Stomach (tissue), 8 donors: ENCODE measurements at regions not wholly inside any gene's neighbourhood (a gene's known extent, or its start where the extent isn't known, plus 50 kb on each side); places are given as distances from the start of the nearest gene placed in this dataset.
A peak's percentile ranks its signal among the peaks of the same experiment; 100 is the strongest.
"Not testable (repeated sequence)": the region's sequence is repeated elsewhere in the genome, so short reads cannot be mapped to it uniquely, and the experiment has no call there.

Source experiments
- DNase-seq, 2 donors: peaks; one replicate each; pipeline versions ENCODE4 v3.0.0 to v3.0.0-alpha.2; 2013 to 2019
- H3K27ac ChIP-seq, 5 donors: fragments of 200-600 bp in 4 of 5; sonication (generic) in 4 of 5; one replicate each; pipeline ENCODE4 v1.5.1; 2013 to 2019; ENCODE audit warnings: mild to moderate bottlenecking in 1 of 5, moderate library complexity in 1 of 5
- H3K27me3 ChIP-seq, 3 donors: fragments of 200-600 bp; sonication (generic); one replicate each; pipeline ENCODE4 v1.5.1; 2017 to 2019; ENCODE audit warnings: mixed run types in 1 of 3
- H3K36me3 ChIP-seq, 4 donors: fragments of 200-600 bp; sonication (generic); 1 replicate in 3 of 4; 2 replicates in 1 of 4; pipeline ENCODE4 v1.5.1; 2016 to 2019
- H3K4me1 ChIP-seq, 4 donors: fragments of 200-600 bp; sonication (generic); one replicate each; pipeline ENCODE4 v1.5.1; 2016 to 2019
- H3K4me3 ChIP-seq, 4 donors: fragments of 200-600 bp; sonication (generic) in 3 of 4; one replicate each; pipeline ENCODE4 v1.5.1; 2016 to 2019; ENCODE audit warnings: mild to moderate bottlenecking in 1 of 4
- H3K9me3 ChIP-seq, 4 donors: fragments of 200-600 bp; sonication (generic); one replicate each; pipeline ENCODE4 v1.5.1; 2016 to 2019
- WGBS, 5 donors: extraction: QIAGEN DNeasy Blood & Tissue Kit in 3 of 5; methylation state at CpG; one replicate each; pipeline versions ENCODE4 v1.1.5 to v1.1.7; 2013 to 2018; 5-methylcytosine and 5-hydroxymethylcytosine counted together
- intact Hi-C: fragments of 100-400 bp; cut with DNase I; formaldehyde crosslinking; loops from one replicate; pipeline ENCODE4 v1.15.1; 2023; ENCODE audit warnings: low total_unique reads
- small RNA-seq, 4 donors: library from RNA; depleted of rRNA; stranded (forward); fragments of <200 nt; gene quantifications; one replicate each; pipeline ENCODE3, GENCODE V24; 2016
- donor health status: healthy with polysubstance abuse.
- donor health status: Bipolar disorder and iron deficiency.
- donor health status: healthy.

DNA sequence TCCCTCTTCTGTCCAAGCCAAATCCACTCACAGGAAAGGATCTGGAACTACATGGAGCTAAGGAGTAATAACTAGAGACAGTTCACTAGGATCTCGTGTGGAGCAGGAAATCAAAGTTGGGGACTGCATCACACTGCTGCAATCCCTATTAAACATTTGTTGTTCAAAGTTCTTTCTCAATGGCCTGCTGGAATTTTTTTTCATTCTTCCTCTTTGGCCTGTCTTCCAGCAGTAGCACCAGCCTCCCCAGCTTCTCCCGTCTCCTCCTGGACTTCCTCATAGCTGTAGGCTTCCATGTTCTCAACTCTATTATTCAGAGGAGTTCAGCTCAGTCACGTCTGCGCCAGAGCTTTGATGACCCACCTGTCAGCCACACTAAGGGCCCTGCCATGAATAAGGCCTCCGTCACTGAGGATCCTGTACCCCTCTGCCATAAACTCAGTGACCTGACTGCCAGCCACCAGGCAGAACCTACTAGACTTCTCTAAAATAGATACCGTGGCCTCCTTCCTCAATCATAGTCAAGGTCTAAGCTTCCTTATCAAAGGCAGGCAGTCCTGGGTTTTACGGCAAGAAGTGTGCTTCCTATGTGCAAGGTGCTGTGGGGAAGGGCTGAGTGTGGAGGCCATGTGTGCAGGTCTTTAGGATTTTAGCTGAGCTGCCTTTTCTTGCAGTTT lies 60.9 kb upstream of the PLGLB2 start:
- intact Hi-C loops, H3K9me3 ChIP-seq, H3K4me3 ChIP-seq, H3K4me1 ChIP-seq, H3K36me3 ChIP-seq, DNase-seq, H3K27ac ChIP-seq, H3K27me3 ChIP-seq: not testable (repeated sequence)
- WGBS, 5 donors, result no CpG with 5 or more reads among the region's 7 CpGs

DNA sequence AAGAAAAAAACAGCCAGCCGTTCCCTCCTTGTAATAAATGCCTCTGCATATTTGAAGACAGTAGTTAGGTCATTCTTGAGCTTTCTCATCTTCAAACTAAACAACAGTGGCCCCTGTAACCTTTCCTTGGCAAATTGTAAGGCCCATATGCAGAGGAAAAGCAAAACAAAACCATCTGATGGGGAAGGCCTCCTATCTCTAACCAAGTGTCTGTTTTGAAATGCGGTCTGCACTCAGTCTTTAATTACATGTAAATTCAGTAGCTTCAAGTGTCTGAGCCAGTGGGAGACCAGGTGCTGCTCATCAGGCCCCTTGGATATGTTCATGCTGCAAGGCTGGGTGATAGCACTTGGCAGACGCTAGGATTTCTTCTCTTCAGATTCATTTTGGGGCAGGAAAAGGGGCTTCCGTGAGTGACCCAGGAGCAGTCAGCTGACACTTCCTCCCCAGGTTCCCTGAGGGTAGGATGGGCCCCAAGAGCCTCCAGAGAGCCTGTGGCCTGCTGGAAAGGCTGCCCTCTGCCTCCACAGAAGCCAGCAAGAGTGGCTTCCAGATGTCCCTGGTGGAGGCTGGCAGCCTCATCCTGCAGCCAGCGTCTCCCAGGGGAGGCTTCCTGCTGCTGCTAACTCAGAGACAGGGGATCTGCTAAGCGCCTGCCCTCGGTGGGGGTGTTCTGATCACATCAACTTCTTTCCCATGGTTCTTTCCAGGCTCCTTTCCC lies 60.2 kb upstream of the PLGLB2 start:
- H3K27me3 ChIP-seq, H3K36me3 ChIP-seq, H3K4me3 ChIP-seq, H3K4me1 ChIP-seq, intact Hi-C loops, H3K27ac ChIP-seq, H3K9me3 ChIP-seq: not testable (repeated sequence)
- WGBS, 5 donors, result 50 to 83% (median 75%) methylated on average over 2 to 4 of the region's 7 CpGs
- DNase-seq, result peak in 1 of 2 donors; percentile 41

DNA sequence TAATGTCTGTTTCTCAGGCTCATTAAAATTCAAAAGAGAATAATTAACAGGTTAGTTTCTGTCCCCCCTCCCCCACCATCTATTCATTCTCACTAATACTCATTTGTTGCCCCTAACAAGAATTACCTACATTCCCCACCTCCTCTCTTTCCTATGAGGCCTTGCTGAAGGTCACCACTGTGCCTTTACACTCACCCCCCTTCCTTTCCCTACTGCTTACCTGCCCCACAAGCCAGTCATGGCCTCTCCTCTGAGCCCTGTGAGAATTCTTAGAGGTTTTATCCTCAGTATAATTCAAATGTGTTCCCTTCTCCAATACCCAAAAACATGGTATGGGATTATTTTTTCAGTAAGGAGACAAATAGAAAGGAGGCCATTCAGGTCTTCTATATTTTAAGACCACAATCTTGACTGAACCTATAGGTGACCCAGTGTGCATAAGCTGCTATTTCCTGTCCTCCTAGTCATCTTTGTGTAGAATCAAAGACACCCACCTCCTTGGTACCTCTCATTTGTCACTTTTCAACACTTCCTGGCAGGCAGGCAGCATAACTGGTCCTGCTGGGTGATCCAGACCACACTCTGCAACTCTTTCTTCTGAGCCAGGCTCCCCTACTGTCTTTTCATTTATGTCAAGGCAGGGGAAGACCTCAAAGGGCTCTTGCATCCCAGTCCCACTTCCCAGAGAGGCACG lies 55.8 kb upstream of the PLGLB2 start:
- H3K36me3 ChIP-seq, H3K4me1 ChIP-seq, H3K9me3 ChIP-seq, H3K27ac ChIP-seq, H3K4me3 ChIP-seq, H3K27me3 ChIP-seq, DNase-seq, intact Hi-C loops: not testable (repeated sequence)
- 73 to 100% (median 89%) methylated on average over 1 of the region's 1 CpG; no CpG with 5 or more reads in 1 of the 5 donors for whole genome bisulfite sequencing, 5 donors

DNA sequence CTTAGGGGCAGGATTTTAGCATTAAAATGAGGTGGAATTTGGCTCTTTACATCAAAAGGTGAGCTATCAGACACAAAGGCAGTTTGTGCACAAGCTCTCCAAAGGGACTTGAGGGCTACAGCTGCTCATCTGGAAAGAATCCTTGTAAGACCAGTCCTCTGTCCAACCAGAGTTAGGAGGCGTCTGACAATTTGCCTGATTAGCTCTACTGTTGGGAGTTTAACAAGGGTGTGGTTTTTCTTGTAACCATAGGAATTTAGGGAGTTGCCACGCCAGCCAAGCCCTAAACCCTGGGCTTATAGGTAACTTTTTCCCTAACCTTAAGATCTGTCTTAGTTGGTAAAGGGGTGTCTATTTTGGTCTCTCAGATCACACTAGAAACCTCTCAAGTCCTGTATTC lies 55.0 kb upstream of the PLGLB2 start:
- H3K27me3 ChIP-seq, DNase-seq, H3K4me3 ChIP-seq, H3K9me3 ChIP-seq, H3K36me3 ChIP-seq, H3K27ac ChIP-seq, intact Hi-C loops, H3K4me1 ChIP-seq: not testable (repeated sequence)
- 30 to 56% (median 40%) methylated on average over 2 of the region's 2 CpGs; no CpG with 5 or more reads in 1 of the 5 donors for WGBS, 5 donors

DNA sequence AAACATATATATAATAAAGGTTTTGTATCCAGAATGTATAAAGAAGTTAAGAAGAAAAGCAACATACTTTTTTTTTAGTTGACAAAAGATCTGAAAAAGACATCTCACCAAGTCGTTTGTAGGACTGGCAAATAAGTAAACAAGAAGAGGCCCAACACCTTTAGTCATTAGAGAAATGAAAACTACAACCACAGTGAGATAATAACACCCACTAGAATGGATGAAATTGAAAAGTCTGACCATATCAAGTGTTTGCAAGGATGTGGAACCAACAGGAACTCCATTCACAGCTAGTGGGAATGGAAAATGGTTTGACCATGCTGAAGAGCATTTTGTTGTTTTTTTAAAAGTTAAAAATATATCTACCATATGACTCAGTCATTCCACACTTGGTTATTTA lies 54.0 kb upstream of the PLGLB2 start:
- intact Hi-C loops, result not testable (repeated sequence)
- 25% methylated on average over 1 of the region's 1 CpG; no CpG with 5 or more reads in 4 of the 5 donors for WGBS, 5 donors

DNA sequence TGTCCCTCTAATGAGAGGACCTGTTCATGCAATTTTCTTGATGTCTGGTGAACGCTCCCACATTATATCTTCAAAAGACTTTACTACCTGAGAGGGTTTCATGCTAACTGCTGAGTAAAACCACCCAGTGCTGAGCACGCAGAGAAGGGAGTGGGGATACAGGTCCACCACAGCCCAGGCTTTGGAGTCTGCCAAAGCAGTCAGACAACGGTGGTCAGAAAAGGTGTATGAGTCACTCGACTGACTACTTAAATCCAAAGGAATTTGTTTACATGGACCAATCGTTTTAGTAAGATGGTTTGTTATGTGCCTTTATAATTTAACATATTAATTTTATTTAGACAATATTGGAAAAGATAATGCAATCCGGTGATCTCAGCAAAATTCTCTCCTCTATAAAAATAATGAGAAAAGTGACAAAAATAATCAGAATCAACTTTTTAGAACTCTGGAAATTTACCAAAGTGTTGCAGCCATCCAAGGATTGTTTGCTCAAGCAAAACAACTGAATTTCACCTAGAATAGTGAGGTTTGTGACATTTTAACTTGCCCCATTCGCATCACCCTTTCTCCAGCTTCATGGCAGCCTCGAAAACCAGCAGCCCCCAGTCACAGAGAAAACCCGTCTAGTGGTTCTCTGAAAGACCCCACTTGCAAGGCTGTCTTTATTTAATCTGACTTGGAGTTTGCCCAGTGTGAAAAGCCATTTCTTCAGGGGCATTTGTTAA lies 52.1 kb upstream of the PLGLB2 start:
- intact Hi-C loops, H3K9me3 ChIP-seq, H3K27me3 ChIP-seq, H3K4me3 ChIP-seq, H3K36me3 ChIP-seq, H3K27ac ChIP-seq, H3K4me1 ChIP-seq, DNase-seq: not testable (repeated sequence)
- WGBS, 5 donors, result 70 to 77% (median 72%) methylated on average over 6 to 8 of the region's 9 CpGs

More for the DNA sequence above, 54.0 kb upstream of the PLGLB2 start:
- DNase-seq, H3K27ac ChIP-seq, H3K4me3 ChIP-seq, H3K9me3 ChIP-seq, H3K4me1 ChIP-seq, H3K27me3 ChIP-seq, H3K36me3 ChIP-seq: not testable (repeated sequence)

Small RNA genes lying in the stretch of these regions (small RNA-seq; reads per million reads assigned to genes)
- gene MIR4771-1, result 0 reads per million in 4 donors
